Stimulated activated CD4-positive, alpha-beta T cell treated with anti-CD3 and anti-CD28 coated beads, Interleukin-1b, Interleukin-23, amount 100 ng/mL, for 24 hours (primary cell): ENCODE measurements at regions not wholly inside any gene's neighbourhood (a gene's known extent, or its start where the extent isn't known, plus 50 kb on each side); places are given as distances from the start of the nearest gene placed in this dataset.
A peak's percentile ranks its signal among the peaks of the same experiment; 100 is the strongest.

Experiments
- DNase-seq, 4 experiments: peaks; one replicate each; pipeline ENCODE4 v3.0.0-alpha.2; 2020; ENCODE audit warnings: low read depth in 4 of 4, low spot score in 1 of 4

DNA sequence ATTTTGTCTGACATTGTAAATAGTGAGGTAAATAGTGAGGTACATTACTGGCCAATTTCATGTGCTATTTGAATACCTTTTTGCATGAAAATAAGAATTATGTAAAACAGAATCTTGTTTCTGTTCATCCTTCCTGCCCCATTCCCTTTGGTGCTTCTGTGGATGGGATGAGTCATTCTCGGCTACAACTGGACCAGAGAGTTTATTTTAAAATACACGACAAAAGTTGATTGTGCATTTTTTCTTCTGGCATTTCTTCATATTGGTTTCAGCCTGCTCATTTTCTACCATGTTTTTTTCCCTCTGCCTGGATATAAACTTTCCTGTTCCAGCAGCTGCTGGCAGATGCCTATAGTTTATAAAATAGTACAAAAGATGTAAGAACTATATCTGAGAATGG, 107.5 kb downstream of the CYSLTR2 start:
- no peak for DNase-seq

DNA sequence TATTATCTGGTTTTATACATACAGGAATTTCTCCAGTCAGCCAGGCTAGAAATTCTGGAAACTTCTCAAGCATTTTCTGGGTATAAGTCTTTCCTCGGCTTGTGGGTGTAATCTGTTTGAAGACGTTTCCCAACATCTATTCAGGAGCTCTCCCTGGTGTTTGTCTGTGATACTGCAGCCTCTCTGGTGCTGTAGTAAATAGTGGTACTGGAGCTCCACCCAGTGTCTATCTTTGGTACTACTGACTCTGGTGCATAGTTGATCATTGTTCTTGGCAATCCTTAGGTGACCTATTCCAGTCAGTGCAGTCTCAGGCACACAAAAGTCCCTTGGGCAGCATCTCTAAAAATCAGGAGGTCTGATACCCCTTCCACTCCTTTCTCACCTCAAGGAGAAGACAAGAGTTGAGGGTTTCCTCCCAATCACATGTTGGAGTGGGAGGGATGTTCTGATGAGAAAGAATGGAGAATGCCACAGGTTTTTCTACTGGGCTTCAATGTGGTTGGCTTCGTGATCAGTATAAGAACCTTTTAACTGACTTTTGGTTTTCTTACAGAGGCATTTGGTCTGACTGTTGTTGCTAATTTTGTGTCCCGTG, 115.5 kb downstream of the CYSLTR2 start:
- peak; percentile 70 to 84 (median 80) for DNase-seq

DNA sequence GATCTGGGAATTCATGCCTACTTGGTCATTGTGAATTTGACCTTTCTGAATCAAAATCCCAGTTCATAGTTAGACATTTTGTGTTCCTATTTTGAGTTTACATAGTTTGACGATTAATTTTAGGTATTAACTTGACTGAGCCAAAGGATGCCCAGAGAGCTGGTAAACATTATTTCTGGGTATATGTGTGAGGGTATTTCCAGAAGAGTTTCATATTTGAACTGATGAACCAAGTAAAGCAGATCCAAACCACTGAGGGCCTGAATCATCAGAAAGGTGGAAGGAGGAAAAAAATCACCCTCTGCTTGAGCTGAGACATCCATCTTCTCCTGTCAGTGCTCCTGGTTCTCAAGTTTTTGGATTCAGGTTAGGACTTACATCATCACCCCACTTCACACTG, 116.6 kb downstream of the CYSLTR2 start:
- DNase-seq = no peak

DNA sequence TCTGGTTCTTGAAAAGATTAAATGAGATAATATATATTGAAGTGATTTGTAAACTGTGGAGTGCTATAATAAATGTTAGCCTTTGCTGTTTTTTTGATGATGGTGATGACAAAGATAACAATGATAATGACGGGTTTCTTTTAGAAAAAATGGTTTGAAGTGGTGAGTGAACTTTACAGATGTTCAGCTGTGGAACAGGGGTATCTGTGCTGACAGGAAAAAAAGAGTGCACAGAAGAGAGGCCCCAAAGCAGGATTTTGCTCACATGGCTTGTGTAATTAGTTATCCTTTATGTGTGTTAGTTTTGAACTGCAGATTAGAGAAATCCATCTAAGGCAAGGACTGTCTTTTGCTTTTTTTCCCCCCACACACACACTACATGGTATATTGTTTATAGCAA, 119.2 kb downstream of the CYSLTR2 start:
- DNase-seq = no peak

DNA sequence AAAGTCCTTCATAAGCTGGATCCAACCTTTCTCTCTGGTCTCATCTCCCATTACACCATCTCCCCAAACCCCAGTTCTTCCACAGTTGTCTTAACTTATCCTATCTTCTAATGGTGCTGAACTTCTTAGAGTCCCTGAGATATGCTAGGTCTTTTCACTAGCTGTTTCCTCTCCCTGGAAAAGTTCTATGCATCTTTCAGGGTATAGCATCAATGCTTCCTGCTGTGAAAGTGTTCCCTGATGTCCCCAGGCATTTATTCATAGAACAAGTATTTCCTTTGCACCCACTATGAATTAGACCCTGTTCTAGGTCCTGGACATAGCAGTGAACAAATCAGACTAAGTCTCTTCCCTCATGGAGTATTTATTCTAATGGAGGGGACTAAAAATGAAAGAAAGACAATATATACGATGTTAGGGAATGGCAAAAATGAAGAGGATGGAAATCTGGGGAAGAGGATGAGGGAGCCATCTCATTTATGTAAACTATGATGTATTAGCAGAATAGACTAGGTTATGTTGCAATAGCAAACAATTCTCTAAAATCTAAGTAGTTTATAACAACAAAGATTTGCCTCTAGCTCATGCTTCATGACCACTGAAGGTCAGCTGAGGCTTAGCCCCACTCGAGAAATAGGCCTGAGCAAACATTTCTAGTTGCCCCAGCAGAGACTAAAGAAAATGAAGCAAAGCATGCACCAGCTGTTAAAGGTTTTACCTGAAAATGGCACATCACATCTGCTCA, 120.0 kb downstream of the CYSLTR2 start:
- DNase-seq = no peak

DNA sequence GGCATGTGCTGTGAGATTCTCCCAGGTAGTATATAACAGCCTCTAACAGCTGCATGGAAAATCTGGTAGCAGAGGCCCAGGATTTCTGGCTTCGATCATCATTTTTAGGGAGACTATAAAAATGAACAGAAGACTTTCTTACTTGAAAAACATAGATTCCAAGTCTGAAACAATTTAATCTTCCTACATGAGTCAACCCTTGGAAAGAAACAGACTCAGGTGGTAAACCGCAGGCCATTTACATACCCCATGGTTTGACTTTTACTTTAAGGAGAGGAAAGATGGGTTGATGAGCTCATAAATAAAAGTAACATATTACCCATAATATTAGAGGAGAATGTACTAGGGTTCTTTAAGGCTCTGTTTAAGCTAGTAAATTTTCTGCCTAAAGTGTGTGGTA, 121.6 kb downstream of the CYSLTR2 start:
- DNase-seq = no peak

DNA sequence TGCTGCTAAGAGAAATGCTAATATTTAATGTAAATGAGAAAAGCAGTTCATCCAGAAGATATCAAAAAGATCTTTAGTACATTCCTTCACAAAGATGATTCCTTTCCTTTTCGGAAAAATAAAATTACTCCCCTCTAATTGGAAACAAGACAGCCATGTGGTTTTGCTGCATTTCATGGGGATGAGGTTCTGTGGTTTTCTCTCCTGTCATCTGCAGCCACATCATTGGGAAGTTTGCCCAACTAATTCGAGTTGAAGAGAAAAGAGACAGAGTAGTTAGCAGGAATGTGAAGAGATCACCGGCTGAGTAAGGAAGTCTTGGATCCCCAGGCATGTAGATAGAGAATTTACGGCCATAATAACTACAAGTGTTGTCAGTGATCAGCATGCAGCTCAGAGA, 122.1 kb downstream of the CYSLTR2 start:
- DNase-seq = no peak

DNA sequence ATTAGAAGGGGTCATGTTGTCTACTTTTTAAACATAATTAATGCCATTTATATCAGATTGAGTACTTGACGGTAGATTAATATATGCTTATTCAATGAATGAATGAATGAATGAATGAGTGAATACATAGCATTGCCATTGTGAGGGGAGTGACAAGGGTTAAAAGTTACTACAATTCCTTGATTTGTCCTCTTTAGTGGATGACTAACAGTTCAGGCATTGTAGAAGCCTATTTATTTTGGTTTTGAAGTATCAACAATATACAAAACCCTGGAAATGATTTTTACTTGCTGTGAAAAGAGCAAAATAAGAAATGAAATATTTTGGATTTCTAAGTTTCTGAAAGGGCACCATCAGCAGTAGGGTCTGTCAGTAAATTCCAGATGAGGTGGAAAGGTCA, 122.7 kb downstream of the CYSLTR2 start:
- no peak for DNase-seq

DNA sequence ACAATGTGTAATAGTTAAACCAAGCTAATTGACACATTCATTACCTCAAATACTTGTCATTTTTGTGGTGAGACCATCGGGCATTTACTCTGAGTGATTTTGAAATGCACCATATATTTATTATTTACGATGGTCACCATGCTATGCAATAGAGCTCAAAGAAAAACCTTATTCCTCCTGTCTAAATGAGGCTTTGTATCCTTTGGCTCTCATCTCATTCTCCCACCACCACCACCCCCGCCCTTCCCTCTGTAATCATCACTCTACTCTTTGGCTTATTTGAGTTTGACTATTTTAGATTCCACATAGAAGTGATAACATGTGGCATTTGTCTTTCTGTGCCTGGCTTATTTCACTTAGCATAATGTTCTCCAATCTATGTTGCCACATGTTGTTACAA, 124.9 kb downstream of the CYSLTR2 start:
- no peak for DNase-seq

DNA sequence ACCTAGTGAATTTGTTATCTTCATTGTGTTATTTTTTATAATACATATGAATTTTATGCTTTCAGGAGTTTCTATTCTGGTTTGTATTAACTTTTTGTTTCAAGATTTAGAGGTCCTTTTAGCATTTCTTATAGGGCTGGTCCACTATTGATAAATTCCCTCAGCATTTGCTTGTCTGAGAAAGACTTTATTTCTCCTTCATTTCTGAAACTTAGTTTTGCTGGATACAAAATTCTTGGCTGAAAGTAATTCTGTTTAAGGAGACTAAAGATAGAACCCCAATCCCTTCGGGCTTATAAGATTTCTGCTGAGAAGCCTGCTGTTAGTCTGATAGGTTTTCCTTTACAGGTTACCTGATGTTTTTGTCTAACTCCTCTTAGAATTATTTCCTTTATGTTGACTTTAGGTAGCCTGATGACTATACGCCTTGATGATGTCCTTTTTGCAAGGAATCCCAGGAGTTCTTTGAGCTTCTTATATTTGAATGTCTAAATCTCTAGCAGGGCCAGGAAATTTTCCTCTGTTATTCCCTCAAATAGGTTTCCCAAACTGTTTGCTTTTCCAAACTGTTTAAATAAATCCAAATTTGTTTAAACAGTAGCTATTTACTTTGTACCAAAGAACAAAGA, 127.1 kb downstream of the CYSLTR2 start:
- DNase-seq = no peak

DNA sequence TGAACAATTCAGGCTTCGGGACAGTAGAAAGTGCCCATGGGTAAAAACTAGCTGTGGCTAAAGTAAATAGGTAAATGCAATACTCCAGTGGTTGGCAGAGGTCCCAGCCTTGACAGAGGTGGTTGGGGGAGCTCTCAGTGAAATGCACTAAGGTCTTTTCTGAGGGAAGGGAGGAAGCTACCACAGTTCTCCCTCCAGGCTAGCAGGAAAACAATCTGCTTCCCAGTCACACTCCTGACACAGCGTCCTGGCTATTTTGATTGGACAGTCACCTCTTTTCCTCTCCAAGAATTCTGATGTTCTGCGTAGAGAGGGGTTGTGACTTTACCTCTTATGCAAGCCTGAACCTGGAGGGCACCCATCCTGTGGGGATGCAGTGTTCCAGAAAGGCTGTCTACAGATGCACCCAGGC, 128.7 kb downstream of the CYSLTR2 start:
- no peak for DNase-seq

DNA sequence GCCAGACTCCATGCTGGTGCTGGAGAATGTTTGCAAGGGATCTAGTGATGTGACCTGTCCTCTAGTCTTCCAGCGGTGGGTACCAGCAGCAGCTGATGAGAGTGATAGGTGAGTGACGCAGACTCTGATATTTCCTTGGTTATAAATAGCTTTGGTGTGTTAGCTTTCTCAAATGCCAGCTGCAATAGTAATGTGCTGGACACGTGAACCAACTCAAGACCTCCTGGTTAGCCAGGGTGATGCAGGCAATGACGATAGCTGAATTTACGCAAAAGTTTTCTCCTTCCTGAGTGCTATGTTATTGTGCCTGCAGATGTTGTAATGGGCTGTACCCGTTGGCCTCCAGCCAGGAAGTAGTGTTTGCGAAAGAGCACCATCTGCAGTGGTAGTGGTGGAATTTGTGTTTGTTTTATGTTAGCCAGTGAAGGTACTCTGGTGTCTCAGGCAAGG, 129.5 kb downstream of the CYSLTR2 start:
- DNase-seq = no peak

DNA sequence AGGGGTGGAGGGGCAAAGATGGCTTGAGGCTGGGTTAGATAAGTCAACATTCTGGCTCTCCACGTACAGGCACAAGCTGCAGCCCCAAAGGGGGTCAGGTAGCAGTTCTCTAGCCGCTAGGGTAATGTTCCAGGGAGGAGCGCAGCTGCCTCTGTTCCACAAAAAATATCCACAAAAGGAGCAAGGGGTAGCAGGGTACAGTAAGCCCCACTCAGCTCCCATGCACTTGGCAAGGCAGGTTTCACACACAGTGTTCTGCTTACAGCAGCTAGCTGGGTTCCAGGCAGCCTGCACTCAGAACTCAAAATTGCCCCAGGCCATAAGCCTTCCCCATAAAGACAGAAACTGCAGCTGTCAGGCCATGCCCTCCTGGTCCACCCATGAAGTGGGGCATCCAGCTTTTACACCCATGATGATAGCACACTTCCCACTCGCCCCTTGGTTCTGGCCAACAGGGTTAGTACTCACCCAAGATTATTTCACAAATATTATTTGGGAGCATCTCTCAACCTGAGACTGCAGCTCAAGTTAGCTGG, 130.0 kb downstream of the CYSLTR2 start:
- no peak for DNase-seq

DNA sequence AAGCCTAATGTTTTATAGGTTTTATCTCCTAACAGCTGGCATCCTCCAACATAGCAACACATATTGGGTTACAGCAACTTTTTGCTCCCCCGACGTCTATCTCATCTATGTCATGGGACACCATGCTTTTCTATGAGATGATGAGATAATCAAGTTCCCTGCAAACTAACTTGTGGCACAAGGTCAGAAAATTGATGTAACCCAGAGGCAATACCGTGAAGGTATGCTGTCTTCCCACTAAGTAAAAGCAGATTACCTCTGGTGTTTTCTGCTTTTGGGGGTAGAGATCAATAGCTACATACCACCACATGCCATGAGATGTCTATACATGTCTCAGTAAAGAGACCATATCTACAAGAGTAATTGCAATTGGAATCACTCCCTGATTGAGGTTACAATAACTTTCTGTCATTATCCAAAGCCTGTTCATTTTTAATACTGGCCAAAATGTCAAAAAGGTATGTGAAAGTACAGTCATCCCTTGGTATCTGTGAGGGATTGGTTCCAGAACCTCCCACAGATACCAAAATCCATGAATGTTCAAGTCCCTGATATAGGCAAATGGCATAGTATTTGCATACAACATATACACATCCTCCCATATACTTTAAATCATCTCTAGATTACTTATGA, 131.3 kb downstream of the CYSLTR2 start:
- DNase-seq = no peak

DNA sequence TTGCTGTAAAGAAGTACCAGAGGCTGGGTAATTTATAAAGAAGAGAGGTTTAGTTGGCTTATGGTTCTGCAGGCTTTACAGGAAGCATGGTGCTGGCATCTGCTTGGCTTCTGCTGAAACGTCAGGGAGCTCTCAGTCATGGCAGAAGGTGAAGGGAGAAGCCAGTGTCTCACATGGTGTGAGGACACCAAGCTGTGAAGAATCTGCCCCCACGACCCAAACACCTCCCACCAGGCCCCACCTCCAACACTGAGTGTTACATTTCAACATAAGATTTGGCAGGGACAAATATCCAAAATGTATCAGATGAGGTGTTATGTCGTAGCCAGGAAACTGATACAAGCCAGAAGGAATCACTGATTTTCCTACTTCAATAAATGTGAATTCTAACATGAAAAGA, 136.5 kb downstream of the CYSLTR2 start:
- no peak for DNase-seq

DNA sequence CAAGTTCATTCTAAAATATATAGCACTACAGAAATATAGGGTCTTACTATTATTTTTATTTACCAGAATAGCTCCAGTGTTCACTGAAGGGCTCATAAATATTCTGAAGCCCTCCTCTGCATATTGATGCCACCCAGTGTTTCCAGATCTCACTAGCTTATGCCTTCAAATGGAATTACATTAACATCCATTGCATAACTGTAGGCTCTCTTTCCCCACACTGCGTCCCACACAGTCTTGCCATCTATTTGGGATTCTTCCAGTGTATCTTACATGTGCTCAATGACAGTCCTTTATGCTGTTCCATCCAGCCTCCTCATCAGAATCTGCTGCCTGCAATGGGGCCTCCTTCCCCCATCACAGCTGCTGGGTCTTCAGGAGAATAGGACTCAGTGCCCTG, 137.2 kb downstream of the CYSLTR2 start:
- DNase-seq = no peak

DNA sequence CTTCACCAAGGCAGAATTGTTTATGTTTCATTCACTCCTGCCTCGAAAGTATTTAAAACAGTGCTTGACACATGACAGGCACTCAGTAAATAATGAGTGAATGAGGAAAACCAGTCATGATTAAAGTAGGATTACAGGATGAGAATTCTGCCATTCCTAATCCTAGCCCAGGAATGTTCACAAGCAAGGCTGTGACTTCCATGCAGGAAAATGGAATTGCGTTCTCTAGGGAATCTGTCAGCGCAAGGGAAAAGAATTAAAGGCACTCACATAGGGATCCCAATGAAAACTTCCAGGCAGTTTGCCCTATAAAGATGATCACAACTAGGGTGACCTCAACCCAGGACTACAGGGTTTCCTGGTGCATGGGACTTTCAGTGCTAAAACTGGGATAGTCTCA, 143.4 kb downstream of the CYSLTR2 start:
- no peak for DNase-seq

DNA sequence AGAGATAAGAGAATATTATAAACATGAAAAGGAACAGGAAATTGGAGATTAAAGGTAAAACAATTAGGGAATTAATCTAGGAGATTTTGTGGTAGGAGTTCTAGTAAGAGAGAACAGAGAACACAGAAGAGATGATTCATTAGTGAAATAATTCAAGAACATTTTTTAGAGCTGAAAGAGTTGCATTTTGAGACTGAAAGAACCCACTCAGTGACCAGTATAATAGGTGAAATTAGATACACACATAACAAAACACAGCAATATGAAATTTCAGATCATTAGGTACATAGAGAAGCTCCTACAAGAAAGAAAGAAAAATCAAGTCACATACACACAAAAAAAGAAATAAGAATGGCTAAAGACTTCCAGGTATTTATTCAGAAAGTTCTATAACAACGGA, 144.0 kb downstream of the CYSLTR2 start:
- DNase-seq = no peak

DNA sequence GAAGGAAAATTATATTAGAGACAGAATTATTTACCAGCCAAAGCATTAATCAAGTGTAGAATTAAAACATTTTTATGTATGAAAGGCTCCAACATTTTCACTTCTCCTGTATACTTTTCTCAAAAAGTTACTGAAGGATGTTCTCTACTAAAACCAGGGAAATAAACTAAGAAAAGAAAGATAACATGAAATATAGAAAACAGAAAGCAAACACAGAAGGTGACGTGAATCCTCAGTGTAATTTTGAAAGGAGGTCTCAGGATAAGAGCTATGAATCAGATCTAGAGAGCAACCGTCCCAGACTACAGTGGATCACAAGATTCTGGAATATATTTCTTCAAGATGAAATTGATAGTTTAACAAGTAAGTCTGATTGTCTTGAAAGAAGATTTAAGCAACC, 144.5 kb downstream of the CYSLTR2 start:
- DNase-seq = no peak

DNA sequence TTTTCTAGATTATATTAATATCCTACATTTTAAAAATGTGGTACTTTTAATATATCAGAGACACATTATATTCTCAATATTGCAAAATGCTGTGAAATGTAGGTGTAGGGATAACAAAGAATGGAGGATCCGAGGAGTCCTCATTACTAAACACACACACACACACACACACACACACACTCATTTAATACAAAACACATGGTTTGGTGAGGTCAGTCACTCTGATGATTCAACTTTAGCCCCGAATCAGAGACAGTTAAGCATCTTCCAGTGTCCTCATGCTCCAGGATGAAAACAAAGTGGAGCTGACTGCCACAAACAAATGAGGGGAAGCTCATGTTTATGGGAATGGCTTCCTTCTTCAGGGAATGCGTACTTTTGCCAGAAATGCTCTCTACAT, 147.5 kb downstream of the CYSLTR2 start:
- DNase-seq = no peak

DNA sequence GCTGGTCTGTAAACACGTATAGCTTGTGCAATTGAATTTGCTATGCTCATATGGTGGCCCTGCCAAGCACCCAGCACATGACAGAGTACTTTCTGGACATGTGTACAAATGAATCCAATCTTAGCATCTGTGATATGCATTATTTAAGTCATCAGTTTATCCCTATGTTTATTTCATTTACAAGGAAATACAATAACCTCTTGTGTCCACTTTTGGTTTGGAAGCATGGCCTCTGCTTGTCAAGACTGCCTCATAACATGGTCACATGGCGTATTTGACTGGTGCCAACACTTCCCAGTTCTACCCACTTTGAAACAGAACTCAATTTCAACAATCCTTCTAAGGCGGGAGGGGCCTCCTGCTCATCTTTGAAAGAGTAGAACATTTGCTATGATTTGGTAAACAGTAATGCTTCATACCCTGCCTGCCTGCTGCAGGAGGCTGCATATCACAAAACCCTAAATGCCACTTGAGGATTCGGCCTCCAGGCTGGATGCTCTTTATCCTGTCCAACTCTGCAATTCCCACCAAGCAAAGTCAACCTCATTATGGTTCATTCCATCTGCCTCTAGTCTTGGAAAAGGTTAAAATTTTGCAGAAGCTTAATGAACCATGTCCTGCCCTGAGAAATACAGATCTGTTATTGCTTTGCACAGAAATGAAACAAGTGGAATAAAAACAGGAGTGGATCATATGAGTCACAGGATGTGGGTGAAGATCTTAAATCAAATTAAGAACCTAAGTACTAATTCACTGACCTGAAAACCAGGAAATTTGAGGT, 151.3 kb downstream of the CYSLTR2 start:
- DNase-seq = no peak
